OCI-LY3 (cell line): ENCODE measurements at regions not wholly inside any gene's neighbourhood (a gene's known extent, or its start where the extent isn't known, plus 50 kb on each side); places are given as distances from the start of the nearest gene placed in this dataset.

Experiments
- CTCF ChIP-seq: fragments of 200-600, 300-600 bp; sonication (generic); IDR thresholded peaks from 2 replicates; pipeline ENCODE4 v1.5.1; 2014; ENCODE audit warnings: antibody characterized with exemption, low read length, low read depth
- EZH2phosphoT487 ChIP-seq: fragments of 200-600 bp; shearing (Covaris generic); IDR thresholded peaks from 2 replicates; pipeline ENCODE4 v1.6.1; 2018; ENCODE audit warnings: antibody characterized with exemption, mixed run types, low read depth

DNA sequence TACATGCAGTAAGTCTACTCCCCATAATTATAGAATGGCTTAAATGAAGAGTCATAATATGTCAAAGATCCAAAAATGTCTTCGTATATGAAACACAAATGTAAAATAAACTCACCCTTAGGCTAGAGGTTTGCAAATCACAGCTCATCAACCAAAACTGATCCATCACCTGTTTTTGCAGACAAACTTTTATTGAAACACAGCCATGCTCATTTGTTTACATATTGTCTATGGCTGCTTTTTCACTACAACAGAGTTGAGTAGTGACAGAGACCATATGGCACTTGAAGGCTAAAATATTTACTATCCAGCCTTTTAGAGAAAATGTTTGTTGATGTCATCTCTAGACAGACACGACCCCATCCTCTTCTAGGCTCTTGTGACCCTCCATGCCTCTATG, 64.5 kb upstream of the GEMIN8 start:
- TF ChIP-seq CTCF (no peak), EZH2phosphoT487 (no peak)
